Activated CD4-positive, CD25-positive, alpha-beta regulatory T cell treated with anti-CD3 and anti-CD28 coated beads, Interleukin-2, amount 50 U/mL, for 72 hours (primary cell): ENCODE measurements at regions not wholly inside any gene's neighbourhood (a gene's known extent, or its start where the extent isn't known, plus 50 kb on each side); places are given as distances from the start of the nearest gene placed in this dataset.

Experiments used
- DNase-seq: peaks from one replicate; pipeline ENCODE4 v3.0.0; 2021

GRCh38 chr19:32154418-32154817 lies 191.0 kb upstream of the ZNF507 start:
- no peak for DNase-seq

- no peak for DNase-seq
These were observed 180.9 kb upstream of the ZNF507 start for GRCh38 chr19:32164384-32164992.

- no peak for DNase-seq
These were observed 180.3 kb upstream of the ZNF507 start for GRCh38 chr19:32165141-32165540.

- DNase-seq = no peak
These were observed 179.7 kb upstream of the ZNF507 start for GRCh38 chr19:32165750-32166149.

- DNase-seq = no peak
These were observed 179.2 kb upstream of the ZNF507 start for GRCh38 chr19:32166238-32166637.

- DNase-seq = no peak
These were observed 177.3 kb upstream of the ZNF507 start for GRCh38 chr19:32168111-32168510.

- DNase-seq = no peak
These were observed 176.8 kb upstream of the ZNF507 start for GRCh38 chr19:32168606-32169005.

- DNase-seq = no peak
These were observed 173.7 kb upstream of the ZNF507 start for GRCh38 chr19:32171719-32172151.

- DNase-seq = no peak
These were observed 172.7 kb upstream of the ZNF507 start for GRCh38 chr19:32172566-32173160.

- DNase-seq = no peak
These were observed 171.6 kb upstream of the ZNF507 start for GRCh38 chr19:32173836-32174235.

GRCh38 chr19:32174386-32175113 lies 170.9 kb upstream of the ZNF507 start:
- no peak for DNase-seq

GRCh38 chr19:32176591-32176990 lies 168.8 kb upstream of the ZNF507 start:
- no peak for DNase-seq

- DNase-seq = no peak
These were observed 167.7 kb upstream of the ZNF507 start for GRCh38 chr19:32177686-32178085.

GRCh38 chr19:32178401-32178800 lies 167.0 kb upstream of the ZNF507 start:
- DNase-seq = no peak

GRCh38 chr19:32178956-32179355 lies 166.5 kb upstream of the ZNF507 start:
- DNase-seq = no peak

- no peak for DNase-seq
These were observed 164.0 kb upstream of the ZNF507 start for GRCh38 chr19:32181216-32181920.

GRCh38 chr19:32186542-32187330 lies 158.7 kb upstream of the ZNF507 start:
- DNase-seq = no peak

GRCh38 chr19:32188921-32189320 lies 156.5 kb upstream of the ZNF507 start:
- no peak for DNase-seq

GRCh38 chr19:32189956-32190706 lies 155.3 kb upstream of the ZNF507 start:
- no peak for DNase-seq

- no peak for DNase-seq
These were observed 153.5 kb upstream of the ZNF507 start for GRCh38 chr19:32191921-32192320.

- no peak for DNase-seq
These were observed 149.5 kb upstream of the ZNF507 start for GRCh38 chr19:32195706-32196610.
